HG03565 (cell line): ENCODE measurements at regions not wholly inside any gene's neighbourhood (a gene's known extent, or its start where the extent isn't known, plus 50 kb on each side); places are given as distances from the start of the nearest gene placed in this dataset.
"Not testable (repeated sequence)": the region's sequence is repeated elsewhere in the genome, so short reads cannot be mapped to it uniquely, and the experiment has no call there.

Source experiments
- ATAC-seq: cut with Tn5 transposase; IDR thresholded peaks from one replicate; pipeline ENCODE4 v1.9.1; 2021; ENCODE audit warnings: mild to moderate bottlenecking, moderate library complexity; ENCODE audit not compliant: unreplicated experiment

DNA sequence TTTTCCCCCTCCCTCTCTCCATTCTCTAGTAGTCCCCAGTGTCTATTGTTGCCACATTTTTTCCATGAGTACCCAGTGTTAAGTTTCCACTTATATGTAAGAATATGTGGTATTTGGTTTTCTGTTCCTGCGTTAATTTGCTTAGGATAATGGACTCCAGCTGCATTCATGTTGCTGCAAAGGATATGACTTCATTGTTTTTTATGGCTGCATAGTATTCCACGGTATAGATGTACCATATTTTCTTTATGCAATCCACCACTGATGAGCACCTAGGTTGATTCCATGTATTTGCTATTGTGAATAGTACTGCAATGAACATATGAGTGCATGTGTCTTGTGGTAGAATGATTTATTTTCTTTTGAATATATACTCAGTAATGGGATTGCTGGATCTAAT is 77.4 kb upstream of the MEGF10 start:
- no peak for ATAC-seq

DNA sequence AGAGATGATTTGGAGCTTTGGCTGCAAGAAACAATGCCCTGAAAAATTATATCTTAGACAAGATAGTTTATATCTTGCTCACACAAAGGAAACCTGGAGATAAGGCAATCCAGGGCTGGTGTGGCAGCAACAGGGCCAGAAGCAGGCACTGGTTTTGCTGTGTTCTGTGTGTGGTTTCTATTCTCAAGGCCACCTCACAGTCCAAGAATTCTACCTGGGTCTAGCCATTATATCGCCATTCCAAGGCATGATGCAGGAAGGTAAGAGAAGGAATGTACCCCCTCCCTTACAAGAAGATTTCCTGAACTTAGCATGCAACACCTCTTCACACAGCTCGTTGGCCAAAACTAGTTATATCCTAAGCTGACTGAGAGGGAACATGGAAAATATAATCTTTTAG is 74.5 kb upstream of the MEGF10 start:
- no peak for ATAC-seq

GRCh38 chr5:127216898-127217675 is 73.5 kb upstream of the MEGF10 start:
- ATAC-seq = no peak

DNA sequence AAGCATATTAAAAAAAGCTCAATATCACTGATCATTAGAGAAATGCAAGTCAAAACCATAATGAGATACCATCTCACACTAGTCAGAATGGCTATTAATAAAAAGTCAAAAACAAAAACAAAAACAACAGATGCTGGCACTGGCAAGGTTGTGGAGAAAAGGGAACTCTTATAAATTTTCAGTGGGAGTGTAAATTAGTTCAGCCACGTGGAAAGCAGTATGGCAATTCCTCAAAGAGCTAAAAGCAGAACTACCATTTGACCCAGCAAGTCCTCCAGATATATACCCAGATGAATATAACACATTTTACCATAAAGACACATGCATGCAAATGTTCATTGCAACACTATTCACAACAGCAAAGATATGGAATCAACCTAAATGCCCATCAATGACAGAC is 68.7 kb upstream of the MEGF10 start:
- not testable (repeated sequence) for ATAC-seq

DNA sequence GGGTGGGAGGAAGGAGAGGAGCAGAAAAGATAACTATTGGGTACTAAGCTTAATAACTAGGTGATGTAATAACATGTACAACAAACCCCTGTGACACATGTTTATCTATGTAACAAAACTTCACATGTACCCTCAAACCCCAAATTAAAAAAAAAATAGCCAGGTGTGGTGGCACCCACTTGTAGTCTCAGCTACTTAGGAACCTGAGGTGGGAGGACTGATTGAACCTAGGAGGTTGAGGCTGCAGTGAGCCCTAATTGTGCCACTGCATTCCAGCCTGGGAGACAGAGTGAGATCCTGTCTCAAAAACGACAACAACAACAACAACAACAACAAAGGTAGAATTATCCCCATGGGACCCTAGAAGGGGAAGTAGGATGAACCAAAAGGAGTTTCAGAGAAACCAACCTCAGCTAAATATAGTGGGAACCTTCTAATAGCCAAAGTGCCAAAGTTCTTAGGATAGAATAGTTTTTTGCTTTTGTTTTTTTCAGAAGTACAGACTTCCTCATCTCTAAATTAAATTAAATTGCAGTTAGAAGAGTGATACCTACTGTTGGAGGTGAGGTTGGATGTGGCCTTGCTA is 67.9 kb upstream of the MEGF10 start:
- ATAC-seq = peak; percentile 79

DNA sequence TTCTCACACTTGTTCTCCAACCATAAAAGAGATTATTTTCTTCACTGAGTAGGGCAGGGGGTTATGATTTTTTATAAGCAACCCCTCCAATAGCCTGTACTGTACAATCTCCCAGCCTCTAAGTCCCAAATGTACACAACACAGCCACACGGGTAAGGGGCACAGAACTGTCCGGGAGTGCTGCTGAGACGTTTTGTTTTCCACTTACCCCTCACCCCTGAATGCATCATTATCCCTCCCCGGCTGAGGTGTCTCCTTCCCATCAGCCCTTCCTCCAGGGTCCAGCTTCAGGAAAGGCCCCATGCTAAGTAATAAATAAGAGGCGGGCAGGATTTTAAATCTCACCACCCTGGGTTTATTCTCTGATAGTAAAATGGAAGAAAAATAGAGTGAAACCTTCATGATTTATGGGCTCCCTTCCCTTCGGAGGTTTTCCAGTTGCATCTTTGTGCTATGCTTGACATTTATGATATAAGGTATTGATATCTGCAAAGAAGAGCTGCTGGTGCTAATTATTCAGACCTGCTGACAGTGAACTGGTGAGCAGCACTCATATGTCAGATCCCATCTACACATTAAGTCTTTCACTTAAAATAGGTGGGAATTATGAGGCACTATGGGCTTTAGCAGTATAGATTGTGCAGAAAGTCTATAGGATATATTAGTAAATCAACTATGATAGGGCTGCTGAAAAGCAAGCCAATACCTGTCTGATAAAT is 67.2 kb upstream of the MEGF10 start:
- ATAC-seq = no peak

GRCh38 chr5:127227881-127228280 is 62.7 kb upstream of the MEGF10 start:
- ATAC-seq = no peak

GRCh38 chr5:127228540-127229184 is 61.9 kb upstream of the MEGF10 start:
- ATAC-seq = no peak

GRCh38 chr5:127229185-127229889 is 61.3 kb upstream of the MEGF10 start:
- peak; percentile 68 for ATAC-seq

- ATAC-seq = no peak
Measured at GRCh38 chr5:127231118-127231517, 59.5 kb upstream of the MEGF10 start.

DNA sequence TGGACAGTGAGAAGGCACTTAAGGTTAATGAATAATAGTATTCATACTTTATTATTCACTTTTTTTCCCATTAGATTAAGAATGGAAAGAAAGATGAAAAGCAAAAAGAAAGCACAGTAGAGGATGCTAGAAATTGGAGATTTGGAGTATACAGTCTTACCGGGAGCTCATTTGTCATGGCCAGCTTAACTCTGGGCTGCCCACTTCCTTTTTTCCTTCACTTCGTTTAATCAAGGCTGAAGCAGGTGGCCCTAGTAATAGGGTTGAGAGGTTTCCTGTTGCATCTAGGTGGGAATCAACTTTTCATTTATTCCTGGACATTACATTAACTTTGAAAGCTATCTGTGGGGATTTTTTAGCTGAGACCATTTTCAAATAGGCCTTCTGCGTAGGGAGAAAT is 57.0 kb upstream of the MEGF10 start:
- ATAC-seq = no peak

DNA sequence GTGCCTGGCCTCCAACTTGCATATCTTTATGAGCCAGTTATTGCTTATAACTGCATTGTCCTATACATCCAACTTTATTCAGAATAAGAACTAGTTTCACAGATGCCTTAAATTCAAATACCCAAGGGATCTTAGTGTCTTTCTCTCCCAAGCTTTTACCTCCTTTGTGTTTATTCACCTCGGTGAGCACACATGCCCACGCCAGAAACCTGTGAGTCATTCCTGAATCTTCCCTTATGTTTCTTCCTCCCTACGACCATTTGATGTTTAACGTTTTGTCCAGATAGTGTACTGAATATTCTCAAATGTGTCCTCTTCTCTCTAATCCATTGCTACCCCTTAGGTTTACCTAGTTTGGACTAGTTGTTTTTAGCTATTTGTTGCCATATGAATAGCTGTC is 55.5 kb upstream of the MEGF10 start:
- ATAC-seq = no peak

GRCh38 chr5:127236254-127236653 is 54.3 kb upstream of the MEGF10 start:
- no peak for ATAC-seq
